A549 (cell line): ENCODE measurements at regions not wholly inside any gene's neighbourhood (a gene's known extent, or its start where the extent isn't known, plus 50 kb on each side); places are given as distances from the start of the nearest gene placed in this dataset.

ENCODE experiments used
- KDM5A ChIP-seq: fragments of 200-600 bp; sonication (generic); IDR thresholded peaks from 2 replicates; pipeline ENCODE4 v1.6.1; 2016; ENCODE audit warnings: antibody characterized with exemption, mild to moderate bottlenecking
- MAX ChIP-seq: IDR thresholded peaks from 2 replicates; pipeline ENCODE4 v1.6.1; 2012

GRCh38 chr7:112930787-112931186, 140.6 kb upstream of the TMEM168 start:
- TF ChIP-seq MAX (no peak), KDM5A (no peak)
